T-helper 9 cell (primary cell): ENCODE measurements at regions not wholly inside any gene's neighbourhood (a gene's known extent, or its start where the extent isn't known, plus 50 kb on each side); places are given as distances from the start of the nearest gene placed in this dataset.
"Not testable (repeated sequence)": the region's sequence is repeated elsewhere in the genome, so short reads cannot be mapped to it uniquely, and the experiment has no call there.

ENCODE experiments used
- DNase-seq: peaks from one replicate; pipeline ENCODE4 v3.0.0-alpha.2; 2020

- peak; percentile 66 for DNase-seq
Measured at GRCh38 chr14:55807053-55807880, 227.3 kb downstream of the KTN1 start.

GRCh38 chr14:55807881-55808379 is 227.9 kb downstream of the KTN1 start:
- no peak for DNase-seq

- no peak for DNase-seq
Measured at GRCh38 chr14:55813630-55814029, 233.6 kb downstream of the KTN1 start.

- no peak for DNase-seq
Measured at GRCh38 chr14:55814064-55814463, 234.1 kb downstream of the KTN1 start.

- DNase-seq: no peak
Measured at GRCh38 chr14:55814873-55815272, 234.9 kb downstream of the KTN1 start.

- DNase-seq: no peak
Measured at GRCh38 chr14:55816225-55816624, 236.2 kb downstream of the KTN1 start.

- no peak for DNase-seq
Measured at GRCh38 chr14:55819610-55820304, 239.8 kb downstream of the KTN1 start.

- DNase-seq: no peak
Measured at GRCh38 chr14:55822906-55823305, 242.9 kb downstream of the KTN1 start.

GRCh38 chr14:55832122-55832911 is 252.3 kb downstream of the KTN1 start:
- no peak for DNase-seq

GRCh38 chr14:55832974-55833373 is 253.0 kb downstream of the KTN1 start:
- DNase-seq: no peak

- DNase-seq: no peak
Measured at GRCh38 chr14:55834390-55834789, 254.4 kb downstream of the KTN1 start.

GRCh38 chr14:55835985-55836384 is 256.0 kb downstream of the KTN1 start:
- DNase-seq: no peak

- DNase-seq: no peak
Measured at GRCh38 chr14:55837467-55837866, 257.5 kb downstream of the KTN1 start.

GRCh38 chr14:55838529-55839052 is 258.6 kb downstream of the KTN1 start:
- no peak for DNase-seq

GRCh38 chr14:55839301-55839947 is 259.4 kb downstream of the KTN1 start:
- DNase-seq: not testable (repeated sequence)

GRCh38 chr14:55840821-55841220 is 260.8 kb downstream of the KTN1 start:
- DNase-seq: no peak

GRCh38 chr14:55841625-55842024 is 261.6 kb downstream of the KTN1 start:
- no peak for DNase-seq

GRCh38 chr14:55843718-55844403 is 263.9 kb downstream of the KTN1 start:
- DNase-seq: no peak

- DNase-seq: no peak
Measured at GRCh38 chr14:55845963-55846825, 266.2 kb downstream of the KTN1 start.

GRCh38 chr14:55846826-55847446 is 266.9 kb downstream of the KTN1 start:
- no peak for DNase-seq
